ENCODE measurements at regions not wholly inside any gene's neighbourhood (a gene's known extent, or its start where the extent isn't known, plus 50 kb on each side); places are given as distances from the start of the nearest gene placed in this dataset.

DNA sequence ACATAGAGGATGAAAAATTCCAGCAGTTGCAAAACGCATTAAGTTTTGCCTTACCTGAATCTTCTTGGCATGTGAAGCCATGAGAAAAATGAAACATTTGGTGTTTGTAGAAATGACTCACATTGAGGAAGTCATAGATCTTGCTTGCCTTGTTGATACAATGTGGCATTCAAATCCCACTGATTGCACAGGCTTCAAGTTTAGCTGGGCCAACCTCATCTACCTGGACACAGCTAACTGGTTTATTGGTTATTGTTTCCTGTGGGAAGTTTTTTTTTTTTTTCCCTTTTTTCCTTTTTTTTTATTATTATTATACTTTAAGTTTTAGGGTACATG lies 168.9 kb upstream of the C21orf91 start:
- Histone ChIP-seq H2AFZ (ENCODE audit: low read length) (no peak overlapping the region), H3K9ac (ENCODE audit: insufficient read depth, low read depth, low read length) (no peak overlapping the region), H4K20me1 (ENCODE audit: insufficient read depth, low read length) (no peaks in the 10 kb centered on the region), H3K27ac (ENCODE audit: extremely low read length, insufficient read depth, low read length) (no peak overlapping the region), H3K27me3 (ENCODE audit: control insufficient read depth in 1 of 2, insufficient read depth in 2 of 2, low read length in 2 of 2) (no peaks in the 10 kb centered on the region), H3K36me3 (replicated peaks in 1 of 2; ENCODE audit: control insufficient read depth in 1 of 2, insufficient read depth in 2 of 2, low read length in 2 of 2) (no peaks in the 10 kb centered on the region), H3K4me2 (ENCODE audit: low read depth, low read length) (no peak overlapping the region), H3K4me3 (replicated peaks in 1 of 3; ENCODE audit: insufficient read depth in 1 of 3, low read depth in 2 of 3, low read length in 3 of 3) (no peak overlapping the region), H3K79me2 (ENCODE audit: insufficient read depth, low read length) (no peaks in the 10 kb centered on the region), H3K9me3 (ENCODE audit: low read length) (0 out of 2 replicates have a peak, but pooled peaks cover 11% of the 10 kb centered on the region), H3K4me1 (ENCODE audit: insufficient read depth, low read length) (no peaks in the 10 kb centered on the region)
- TF ChIP-seq HOXA3 (CRISPR knock-in tag; IDR thresholded peaks at IDR 0.05) (no peak), ZNF703 (CRISPR knock-in tag; IDR thresholded peaks at IDR 0.05; ENCODE audit: borderline replicate concordance) (no peak), GATA4 (IDR thresholded peaks at IDR 0.05; ENCODE audit: borderline replicate concordance, low read depth) (no peak)
- TF ChIP-seq, protein P1, sequence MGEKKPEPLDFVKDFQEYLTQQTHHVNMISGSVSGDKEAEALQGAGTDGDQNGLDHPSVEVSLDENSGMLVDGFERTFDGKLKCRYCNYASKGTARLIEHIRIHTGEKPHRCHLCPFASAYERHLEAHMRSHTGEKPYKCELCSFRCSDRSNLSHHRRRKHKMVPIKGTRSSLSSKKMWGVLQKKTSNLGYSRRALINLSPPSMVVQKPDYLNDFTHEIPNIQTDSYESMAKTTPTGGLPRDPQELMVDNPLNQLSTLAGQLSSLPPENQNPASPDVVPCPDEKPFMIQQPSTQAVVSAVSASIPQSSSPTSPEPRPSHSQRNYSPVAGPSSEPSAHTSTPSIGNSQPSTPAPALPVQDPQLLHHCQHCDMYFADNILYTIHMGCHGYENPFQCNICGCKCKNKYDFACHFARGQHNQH (CRISPR knock-in tag; IDR thresholded peaks at IDR 0.05) = no peak
- in situ Hi-C loops (cut with HindIII; ENCODE audit: extremely low pct_ligation_motif_present, low pct_unique_long_range_greater_than_20kb) = no loop called here
- intact Hi-C loops (cut with micrococcal nuclease; ENCODE audit: unreplicated experiment) = no loop called here
- 33% methylated on average over 1 of the region's 1 CpG for WGBS (ENCODE audit: low lambda C conversion rate)
- FAIRE-seq = no peak
- no TSS peak for BruUV-seq (replicated peaks)
- CTCF ChIA-PET (ENCODE audit: low intra/inter-chr PET ratio, low total read pairs) = no interaction called here
- ATAC-seq = no peak
- DNase-seq (ENCODE audit: low spot score) = no peak
- POLR2A ChIA-PET = no interaction called here

- H3K4me1 ChIP-seq (ENCODE audit: insufficient read depth, low read length) = no peaks in the 10 kb centered on the region
- H4K20me1 ChIP-seq (ENCODE audit: insufficient read depth, low read length) = no peaks in the 10 kb centered on the region
- DNase-seq (ENCODE audit: low spot score) (no peak), FAIRE-seq (no peak), ATAC-seq (no peak)
- no TSS peak for BruUV-seq (replicated peaks)
- 0 out of 2 replicates have a peak, but pooled peaks cover 8% of the 10 kb centered on the region for H3K9me3 ChIP-seq (ENCODE audit: low read length)
- POLR2A ChIA-PET = no interaction called here
- intact Hi-C loops (cut with micrococcal nuclease; ENCODE audit: unreplicated experiment) = no loop called here
- H3K36me3 ChIP-seq (replicated peaks in 1 of 2; ENCODE audit: control insufficient read depth in 1 of 2, insufficient read depth in 2 of 2, low read length in 2 of 2) = no peaks in the 10 kb centered on the region
- no peaks in the 10 kb centered on the region for H3K27me3 ChIP-seq (ENCODE audit: control insufficient read depth in 1 of 2, insufficient read depth in 2 of 2, low read length in 2 of 2)
- no peaks in the 10 kb centered on the region for H3K79me2 ChIP-seq (ENCODE audit: insufficient read depth, low read length)
- CTCF ChIA-PET (ENCODE audit: low intra/inter-chr PET ratio, low total read pairs) = no interaction called here
- no peak overlapping the region for H2AFZ ChIP-seq (ENCODE audit: low read length)
- no peak overlapping the region for H3K4me2 ChIP-seq (ENCODE audit: low read depth, low read length)
- no peak overlapping the region for H3K9ac ChIP-seq (ENCODE audit: insufficient read depth, low read depth, low read length)
- in situ Hi-C loops (cut with HindIII; ENCODE audit: extremely low pct_ligation_motif_present, low pct_unique_long_range_greater_than_20kb) = no loop called here
- no peak overlapping the region for H3K27ac ChIP-seq (ENCODE audit: extremely low read length, insufficient read depth, low read length)
- no peak overlapping the region for H3K4me3 ChIP-seq (replicated peaks in 1 of 3; ENCODE audit: insufficient read depth in 1 of 3, low read depth in 2 of 3, low read length in 3 of 3)
- TF ChIP-seq ATAD3A (CRISPR knock-in tag; IDR thresholded peaks at IDR 0.05) (no peak), REL (CRISPR knock-in tag; conservative IDR thresholded peaks at IDR 0.05) (no peak), JUNB (CRISPR knock-in tag; IDR thresholded peaks at IDR 0.05; ENCODE audit: borderline replicate concordance) (no peak), RCOR2 (CRISPR knock-in tag; IDR thresholded peaks at IDR 0.05) (no peak), ZNF598 (CRISPR knock-in tag; IDR thresholded peaks at IDR 0.05; ENCODE audit: borderline replicate concordance) (no peak), ZNF83 (CRISPR knock-in tag; IDR thresholded peaks at IDR 0.05; ENCODE audit: borderline replicate concordance) (no peak), ZNF878 (CRISPR knock-in tag; IDR thresholded peaks at IDR 0.05) (no peak), PRPF4 (IDR thresholded peaks at IDR 0.05; ENCODE audit: low read depth, low read length, poor library complexity, severe bottlenecking) (no peak), YEATS4 (CRISPR knock-in tag; IDR thresholded peaks at IDR 0.05; ENCODE audit: borderline replicate concordance) (no peak), TBP (CRISPR knock-in tag; IDR thresholded peaks at IDR 0.05) (no peak), ZNF574 (CRISPR knock-in tag; IDR thresholded peaks at IDR 0.05) (no peak), PHF8 (CRISPR knock-in tag; IDR thresholded peaks at IDR 0.05) (no peak), ZNF546 (CRISPR knock-in tag; conservative IDR thresholded peaks at IDR 0.05) (no peak)
Observed at GRCh38 chr21:17987382-17988101, 168.4 kb upstream of the C21orf91 start.

Data from HepG2 (cell line).